Loucy (cell line): ENCODE measurements at regions not wholly inside any gene's neighbourhood (a gene's known extent, or its start where the extent isn't known, plus 50 kb on each side); places are given as distances from the start of the nearest gene placed in this dataset.

Experiments
- EZH2phosphoT487 ChIP-seq: fragments of 200-600 bp; IDR thresholded peaks from 2 replicates; pipeline ENCODE4 v1.6.1; 2018; ENCODE audit warnings: antibody characterized with exemption, mild to moderate bottlenecking, moderate library complexity, borderline replicate concordance
- TF ChIP-seq, protein P1 (sequence below): fragments of 200-600 bp; sonication (generic); conservative IDR thresholded peaks from 2 replicates; pipeline ENCODE4 v1.5.1; 2014; ENCODE audit warnings: mild to moderate bottlenecking, antibody characterized with exemption, low read length

GRCh38 chr4:13955551-13955950 is 328.0 kb upstream of the BOD1L1 start:
- TF ChIP-seq, protein P1, sequence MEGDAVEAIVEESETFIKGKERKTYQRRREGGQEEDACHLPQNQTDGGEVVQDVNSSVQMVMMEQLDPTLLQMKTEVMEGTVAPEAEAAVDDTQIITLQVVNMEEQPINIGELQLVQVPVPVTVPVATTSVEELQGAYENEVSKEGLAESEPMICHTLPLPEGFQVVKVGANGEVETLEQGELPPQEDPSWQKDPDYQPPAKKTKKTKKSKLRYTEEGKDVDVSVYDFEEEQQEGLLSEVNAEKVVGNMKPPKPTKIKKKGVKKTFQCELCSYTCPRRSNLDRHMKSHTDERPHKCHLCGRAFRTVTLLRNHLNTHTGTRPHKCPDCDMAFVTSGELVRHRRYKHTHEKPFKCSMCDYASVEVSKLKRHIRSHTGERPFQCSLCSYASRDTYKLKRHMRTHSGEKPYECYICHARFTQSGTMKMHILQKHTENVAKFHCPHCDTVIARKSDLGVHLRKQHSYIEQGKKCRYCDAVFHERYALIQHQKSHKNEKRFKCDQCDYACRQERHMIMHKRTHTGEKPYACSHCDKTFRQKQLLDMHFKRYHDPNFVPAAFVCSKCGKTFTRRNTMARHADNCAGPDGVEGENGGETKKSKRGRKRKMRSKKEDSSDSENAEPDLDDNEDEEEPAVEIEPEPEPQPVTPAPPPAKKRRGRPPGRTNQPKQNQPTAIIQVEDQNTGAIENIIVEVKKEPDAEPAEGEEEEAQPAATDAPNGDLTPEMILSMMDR, result no peak
- no peak for TF ChIP-seq EZH2phosphoT487
